HG03571 (cell line): ENCODE measurements at regions not wholly inside any gene's neighbourhood (a gene's known extent, or its start where the extent isn't known, plus 50 kb on each side); places are given as distances from the start of the nearest gene placed in this dataset.
"Not testable (repeated sequence)": the region's sequence is repeated elsewhere in the genome, so short reads cannot be mapped to it uniquely, and the experiment has no call there.

Experiments
- ATAC-seq: cut with Tn5 transposase; IDR thresholded peaks from one replicate; pipeline ENCODE4 v1.9.1; 2021; ENCODE audit not compliant: unreplicated experiment

DNA sequence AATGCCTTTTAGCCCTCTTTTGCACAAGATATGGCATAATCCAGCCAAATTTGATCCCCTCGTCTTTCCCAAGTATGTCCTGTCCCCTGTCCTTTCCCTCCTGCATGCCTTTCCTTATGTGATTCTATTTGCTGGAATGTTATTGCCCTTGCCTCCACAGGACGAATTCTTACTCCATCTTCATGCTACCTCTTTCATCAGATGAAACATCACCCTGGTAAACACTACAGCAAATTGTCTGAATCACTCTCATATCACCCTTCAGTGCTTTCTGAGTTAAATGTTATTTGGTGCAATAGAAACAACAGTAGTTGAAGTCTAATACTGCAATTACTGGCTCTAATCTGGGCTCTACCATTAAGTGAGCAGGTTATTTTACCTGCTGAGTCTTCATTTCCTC is 52.2 kb upstream of the FAT1 start:
- no peak for ATAC-seq

DNA sequence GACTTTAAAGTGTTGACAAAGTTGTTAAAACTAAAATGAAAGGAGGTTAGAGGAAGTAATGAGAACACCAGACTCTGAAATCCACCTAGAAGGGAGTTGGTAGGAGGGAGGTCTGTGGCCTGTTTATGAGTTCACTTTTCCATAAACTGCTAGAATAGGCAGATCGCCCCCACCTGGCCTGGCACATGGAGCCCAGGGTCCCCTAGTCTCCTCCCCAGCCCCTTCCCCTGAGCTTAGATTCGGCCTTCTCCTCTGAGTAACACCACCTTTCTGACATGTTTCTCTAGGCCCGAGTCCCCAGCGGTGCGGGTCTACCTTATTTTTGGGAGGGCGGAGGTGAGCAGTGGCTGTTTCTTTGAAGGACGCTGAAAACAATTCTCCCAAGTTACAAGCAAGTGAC is 54.5 kb upstream of the FAT1 start:
- no peak for ATAC-seq

DNA sequence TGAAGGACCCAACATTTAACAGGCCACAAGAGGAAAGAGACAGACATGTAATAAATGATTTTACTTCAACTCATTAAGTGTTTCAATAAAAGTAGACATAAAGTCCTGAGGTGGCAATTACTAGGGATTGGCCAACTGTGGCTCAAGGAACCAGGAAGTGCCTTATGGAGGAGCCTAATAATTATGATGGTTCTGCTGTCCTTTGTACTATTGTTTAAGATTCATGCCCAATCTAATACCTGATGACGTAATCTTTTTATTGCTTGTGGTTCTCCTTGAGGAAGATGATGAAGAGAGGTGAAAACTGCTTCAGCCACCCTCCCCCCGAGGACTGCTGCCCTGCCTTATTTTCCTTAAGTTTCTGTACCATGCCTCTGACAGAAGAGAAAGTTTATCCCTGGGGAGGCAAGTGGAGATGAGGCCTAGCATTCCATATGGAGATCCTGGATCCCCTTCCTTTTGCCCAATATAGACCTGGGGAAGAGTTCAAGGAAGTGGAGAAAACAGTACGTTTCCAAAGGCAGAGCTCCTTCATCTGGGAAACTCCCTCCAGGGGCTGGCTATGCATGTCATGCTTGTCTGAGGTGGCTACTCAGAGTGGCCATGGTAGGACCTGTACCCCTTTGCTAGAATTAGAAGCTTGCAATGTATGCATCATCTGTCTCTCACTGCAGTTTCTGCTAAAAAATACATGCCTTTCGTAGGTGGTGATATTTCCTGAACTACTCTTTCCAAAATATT is 56.8 kb upstream of the FAT1 start:
- no peak for ATAC-seq

DNA sequence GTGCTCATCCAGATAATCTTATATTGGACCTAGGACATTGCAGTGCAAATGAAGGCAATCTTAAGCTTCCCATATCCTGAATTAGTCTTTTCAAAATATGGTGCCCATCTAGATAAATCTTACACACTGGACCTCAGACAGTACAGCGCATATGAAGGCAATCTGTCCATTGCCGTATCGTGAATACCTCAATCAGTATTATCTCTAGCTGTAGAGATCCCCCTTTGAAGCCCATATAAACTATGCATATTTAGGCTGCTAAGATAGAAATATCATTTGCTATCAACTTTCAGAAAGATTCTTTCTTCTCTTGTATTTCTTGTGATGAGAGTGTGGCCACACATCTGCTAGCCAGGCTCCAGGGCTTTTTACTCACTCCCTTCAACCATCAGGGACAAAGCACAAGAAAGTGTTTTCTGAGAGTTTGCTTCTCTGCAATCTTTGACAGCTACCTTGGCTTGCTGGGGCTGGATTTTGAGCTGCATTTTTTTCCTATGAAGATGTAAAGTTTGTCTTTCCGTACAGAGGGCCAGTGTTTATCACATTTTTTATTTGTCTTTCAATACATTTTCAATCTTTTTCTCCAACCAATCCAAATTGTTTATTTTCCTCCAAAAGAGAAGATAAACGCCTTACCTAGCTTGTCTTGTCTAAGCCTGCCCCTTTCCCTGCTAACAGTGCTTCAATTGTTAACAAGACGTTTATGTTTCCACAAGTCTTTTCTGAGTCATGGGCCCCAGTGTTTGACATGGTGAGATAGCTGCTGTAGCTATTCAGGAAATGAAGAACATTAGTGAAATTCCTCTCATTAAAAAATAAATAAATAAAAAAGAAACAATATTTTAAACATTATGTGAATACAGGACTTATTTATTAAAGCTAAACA is 57.6 kb upstream of the FAT1 start:
- ATAC-seq: no peak

DNA sequence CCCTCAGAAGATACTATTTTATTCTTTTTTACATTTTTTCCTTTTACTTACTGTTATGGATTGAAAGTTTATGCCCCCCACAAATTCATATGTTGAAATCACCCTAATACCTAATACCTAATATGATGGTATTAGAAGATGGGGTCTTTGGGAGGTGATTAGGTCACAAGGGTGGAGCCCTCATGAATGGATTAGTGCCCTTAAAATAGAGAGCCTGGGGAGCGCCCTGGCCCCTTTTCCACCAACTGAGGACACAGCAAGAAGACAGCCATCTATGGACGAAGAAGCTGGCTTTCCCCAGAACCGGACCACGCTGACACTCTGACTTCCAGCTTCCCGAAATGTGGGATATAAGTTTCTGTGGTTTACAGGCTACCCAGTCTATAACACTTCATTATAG is 58.6 kb upstream of the FAT1 start:
- no peak for ATAC-seq

DNA sequence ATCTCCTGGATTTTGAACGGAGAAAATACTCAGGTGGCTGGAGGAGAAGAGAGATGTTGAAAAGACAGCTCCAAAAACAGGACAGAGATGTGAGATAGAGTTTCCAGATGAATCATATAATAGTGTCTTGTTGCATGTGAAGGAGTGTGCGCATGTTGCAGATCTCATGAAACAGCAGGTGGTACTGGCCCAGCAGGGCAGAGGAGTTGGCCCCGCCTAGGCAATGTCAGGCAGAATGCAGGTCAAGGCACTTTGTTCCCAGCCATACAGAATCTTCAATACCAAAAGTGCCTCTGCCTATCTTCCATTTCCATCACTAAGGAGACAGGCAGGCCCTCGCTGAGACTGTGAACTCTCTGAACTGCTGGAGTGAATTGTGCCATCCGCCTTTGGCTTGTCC is 63.9 kb upstream of the FAT1 start:
- no peak for ATAC-seq

DNA sequence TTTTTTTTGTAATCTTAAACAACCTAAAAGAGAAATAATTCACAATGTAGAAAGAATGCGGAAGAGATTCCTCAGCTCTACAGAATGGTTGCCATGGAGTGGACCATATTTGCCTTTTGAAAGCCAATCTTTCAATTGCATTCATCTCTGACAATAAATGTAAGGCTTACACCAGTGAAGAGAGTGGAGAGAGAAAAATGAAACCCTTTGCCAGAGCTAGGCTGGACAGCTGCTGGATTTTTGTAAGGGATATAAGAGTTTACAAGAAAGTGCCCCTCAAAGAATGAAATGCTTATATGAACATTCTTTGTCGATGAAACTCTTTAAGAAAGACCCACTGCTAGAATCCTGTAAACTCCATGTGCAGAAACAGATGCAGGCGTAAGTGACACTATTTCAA is 66.0 kb upstream of the FAT1 start:
- no peak for ATAC-seq

DNA sequence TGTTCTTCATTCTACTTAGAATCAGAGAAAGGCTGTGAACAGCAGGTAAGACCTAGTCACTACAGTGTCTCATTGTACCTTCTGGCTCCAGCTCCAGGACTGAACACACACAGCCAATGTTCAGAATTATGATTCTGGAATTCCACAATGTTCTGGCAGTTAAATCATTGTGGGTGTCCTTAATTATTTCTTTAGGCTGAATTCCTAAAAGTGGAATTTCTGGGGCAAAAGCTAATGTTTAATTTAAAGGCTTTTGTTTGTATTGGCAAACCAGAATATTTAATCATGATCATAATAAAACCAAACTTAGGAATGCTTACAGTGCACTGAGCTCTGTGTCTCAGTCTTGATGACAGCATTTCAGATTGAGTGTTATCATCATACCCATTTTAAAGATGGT is 67.0 kb upstream of the FAT1 start:
- ATAC-seq: no peak

DNA sequence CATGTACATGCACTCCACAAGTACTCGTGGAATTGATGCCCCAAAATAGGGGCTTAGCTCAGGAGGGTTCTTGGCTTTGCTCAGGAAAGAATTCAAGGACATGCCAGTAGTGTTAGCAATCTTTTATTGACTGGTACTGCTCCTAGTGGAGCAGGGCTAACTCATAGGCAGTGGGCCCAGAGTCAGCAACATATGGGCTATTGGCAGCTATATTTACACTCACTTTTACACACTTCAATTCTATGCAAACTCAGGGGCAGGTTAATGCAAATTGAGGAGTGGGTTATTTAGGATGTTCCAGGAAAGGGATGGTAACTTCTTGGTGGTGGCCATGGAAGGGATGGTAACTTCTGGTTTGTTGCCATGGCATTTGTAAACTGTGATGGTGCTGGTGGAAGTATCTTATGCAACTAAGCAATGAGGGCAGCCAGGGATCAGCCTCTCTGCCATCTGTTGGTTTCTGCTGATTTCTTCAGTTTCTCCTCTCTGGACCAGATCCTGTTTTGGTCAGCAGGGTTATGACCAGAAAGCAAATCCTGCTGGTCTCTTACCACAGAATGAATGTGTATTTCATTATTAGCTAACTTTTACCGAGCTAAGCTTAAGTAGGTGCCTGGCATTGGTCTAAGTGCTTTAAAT is 69.2 kb upstream of the FAT1 start:
- no peak for ATAC-seq

DNA sequence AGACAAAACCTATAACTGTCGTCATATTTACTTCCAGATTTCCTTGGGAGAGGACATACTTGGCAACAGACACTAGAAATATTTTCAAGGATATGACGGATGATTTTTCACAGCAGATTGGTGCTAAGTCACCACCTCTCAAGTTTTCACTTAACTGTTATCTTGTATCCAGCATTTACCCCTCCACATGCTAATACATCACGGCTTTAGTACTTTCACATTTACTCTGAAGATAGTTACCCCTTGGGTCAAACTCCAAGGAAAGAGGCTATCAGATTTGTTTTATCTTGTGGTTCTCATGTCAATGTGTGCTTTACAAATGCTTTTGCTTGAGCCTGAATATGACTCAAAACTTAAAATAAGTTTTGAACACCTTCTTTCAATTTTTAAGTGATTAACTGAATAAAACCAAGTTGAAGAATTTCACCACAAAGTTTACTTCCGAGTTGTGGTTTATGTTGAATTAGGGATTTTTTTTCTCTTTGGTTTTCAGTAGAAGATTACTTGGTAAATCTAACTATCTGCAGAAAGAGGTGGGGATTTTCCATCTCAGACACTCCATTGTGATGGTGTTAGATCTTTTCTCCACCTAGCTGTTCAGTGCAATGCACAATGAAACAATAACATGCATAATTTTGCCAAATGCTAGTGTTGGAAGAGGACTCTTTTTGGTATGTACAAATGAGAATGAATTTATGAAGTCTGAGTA is 75.4 kb upstream of the FAT1 start:
- no peak for ATAC-seq

DNA sequence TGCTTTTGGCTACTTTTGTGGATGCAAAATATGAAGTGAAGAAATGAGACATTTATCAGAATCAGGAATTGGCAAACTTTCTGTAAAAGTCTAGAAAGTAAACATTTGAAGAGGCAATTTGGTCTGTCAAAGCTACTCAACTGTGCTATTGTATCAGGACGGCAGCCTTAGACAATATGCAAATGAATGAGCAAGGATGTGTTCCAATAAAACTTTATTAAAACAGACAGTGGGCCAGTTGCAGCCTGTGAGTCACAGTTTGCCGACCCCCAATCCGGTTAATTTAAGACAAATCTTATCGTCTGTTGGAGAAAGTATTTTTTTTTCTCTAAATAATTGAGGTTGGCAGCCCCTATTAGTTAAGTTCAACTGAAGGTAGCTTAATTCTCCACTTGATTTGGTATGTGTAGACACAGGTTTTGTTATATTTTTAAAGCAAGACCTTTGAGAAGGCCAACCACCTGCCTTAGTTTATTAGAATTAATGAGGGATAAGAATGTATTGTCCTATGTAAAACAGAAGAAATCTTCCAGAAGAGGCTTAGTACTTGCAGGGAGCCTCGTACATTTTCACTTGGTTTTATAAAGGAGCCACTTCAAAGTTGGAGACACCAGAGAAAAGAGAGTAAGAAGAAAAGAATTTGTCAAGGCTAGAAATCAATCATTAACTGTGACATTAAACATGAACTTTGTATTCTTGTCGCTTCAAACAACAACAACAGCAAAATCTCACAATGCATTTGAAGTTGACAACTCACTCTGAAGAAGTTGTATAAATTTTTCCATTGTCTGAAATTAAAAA is 81.6 kb upstream of the FAT1 start:
- ATAC-seq: no peak

DNA sequence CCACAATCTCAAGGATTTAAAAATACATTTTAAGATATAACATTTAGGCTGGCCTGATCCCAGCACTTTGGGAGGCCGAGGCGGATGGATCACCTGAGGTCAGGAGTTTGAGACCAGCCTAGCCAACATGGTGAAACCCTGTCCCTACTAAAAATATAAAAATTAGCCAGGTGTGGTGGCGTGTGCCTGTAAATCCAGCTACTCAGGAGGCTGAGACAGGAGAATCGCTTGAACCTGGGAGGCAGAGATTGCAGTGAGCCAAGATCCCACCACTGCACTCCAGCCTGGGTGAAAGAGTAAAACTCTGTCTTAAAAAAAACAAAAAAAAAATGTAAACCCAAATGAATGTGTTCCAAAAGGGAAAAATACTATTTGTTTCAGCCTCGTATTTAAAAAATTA is 82.3 kb upstream of the FAT1 start:
- not testable (repeated sequence) for ATAC-seq

DNA sequence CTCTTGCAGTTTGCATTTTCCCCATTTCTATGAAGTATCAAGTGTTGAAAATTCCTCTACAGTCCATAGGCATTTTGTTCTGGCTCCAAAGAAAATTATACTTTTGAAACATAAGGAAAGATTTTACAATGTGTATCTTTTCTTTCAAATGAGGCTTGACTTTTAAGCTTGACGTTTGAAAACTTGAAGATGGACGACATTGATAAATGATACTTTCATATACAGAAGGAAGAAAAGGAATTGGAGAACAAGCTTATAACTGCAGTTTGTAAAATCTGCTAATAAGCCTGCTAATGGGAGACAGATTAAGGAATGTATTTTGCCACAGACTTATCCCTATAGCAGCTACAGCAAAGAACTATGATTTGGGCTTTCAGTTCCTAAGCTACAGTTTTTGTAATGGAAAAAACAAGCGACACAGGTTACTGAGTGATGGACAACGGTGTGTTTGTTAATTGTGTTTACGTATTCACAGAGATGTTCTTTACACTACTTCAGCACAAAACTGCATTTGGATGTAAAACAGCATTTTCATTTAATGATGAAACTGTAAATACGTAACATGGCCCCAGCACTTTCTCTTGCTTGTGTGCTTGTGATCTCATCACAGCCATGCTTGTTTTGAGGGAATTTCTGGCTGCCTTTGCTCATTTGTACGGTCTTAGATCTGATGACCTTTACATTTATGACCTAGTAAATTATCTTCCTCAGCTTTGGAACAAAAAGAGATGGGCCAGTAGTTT is 83.2 kb upstream of the FAT1 start:
- no peak for ATAC-seq

DNA sequence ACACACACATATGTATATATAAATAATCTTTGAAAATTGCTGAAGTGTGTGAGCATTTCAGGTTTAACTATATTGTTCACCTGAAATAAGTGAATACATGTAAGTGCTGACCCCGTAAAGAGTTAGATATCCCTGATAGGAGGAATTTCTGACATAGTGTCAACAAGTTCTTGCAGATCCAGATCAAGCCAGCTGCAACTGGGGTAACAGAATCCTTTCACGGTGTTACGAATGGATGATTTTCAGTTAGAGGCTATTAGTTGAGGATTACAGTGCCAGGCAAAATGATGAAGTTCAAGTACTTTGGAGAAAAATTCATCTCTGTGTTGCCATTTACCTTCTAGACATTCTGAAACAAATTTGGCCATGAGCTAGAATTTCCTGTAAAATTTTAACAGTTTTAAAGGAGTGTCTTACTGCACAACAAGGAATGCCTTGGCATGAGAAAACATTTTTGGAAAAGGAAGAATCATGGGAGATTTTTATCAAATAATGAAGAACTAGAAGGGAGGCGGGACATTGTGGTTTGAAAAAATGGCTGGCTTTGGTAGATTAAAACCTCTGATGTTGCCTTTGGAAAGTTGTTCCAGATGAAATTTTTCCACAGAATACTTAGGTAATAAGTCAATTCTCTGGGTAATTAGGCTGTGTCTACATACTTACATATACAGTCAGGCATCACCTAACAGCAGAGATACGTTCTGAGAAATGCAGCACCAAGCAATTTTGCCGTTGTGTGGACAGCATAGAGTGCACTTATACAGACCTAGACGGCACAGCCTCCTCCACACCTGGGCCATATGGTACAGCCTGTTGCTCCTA is 84.4 kb upstream of the FAT1 start:
- ATAC-seq: no peak

DNA sequence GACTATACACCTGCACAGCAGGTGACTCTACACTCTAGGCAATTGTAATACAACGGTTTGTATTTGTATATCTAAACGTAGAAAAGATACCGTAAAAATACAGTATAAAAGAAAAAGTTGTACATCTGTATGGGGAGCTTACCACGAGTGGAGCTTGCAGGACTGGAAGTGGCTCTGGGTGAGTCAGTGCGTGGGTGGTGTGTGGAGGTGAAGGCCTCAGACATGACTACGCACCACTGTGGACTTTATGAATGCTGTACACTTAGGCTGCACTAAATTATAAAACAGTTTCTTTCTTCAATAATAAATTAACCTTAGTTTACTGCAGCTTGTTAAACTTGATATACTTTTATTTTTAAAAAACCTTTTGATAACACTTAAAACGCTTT is 85.0 kb upstream of the FAT1 start:
- ATAC-seq: no peak

DNA sequence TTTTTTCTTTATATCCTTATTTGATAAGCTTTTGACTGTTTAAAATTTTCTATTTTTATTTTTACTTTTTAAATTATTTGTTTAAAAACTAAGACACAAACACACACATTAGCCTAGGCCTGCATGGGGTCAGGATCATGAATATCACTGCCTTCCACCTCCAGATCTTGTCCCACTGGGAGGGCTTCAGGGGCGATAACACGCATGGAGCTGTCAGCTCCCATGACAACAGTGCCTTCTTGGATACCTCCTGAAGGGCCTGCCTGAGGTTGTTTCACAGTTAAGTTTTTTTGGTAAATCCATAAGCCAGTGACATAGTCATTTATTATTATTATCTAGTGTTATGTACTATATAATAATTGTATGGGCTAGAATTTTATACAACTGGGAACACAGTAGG is 85.4 kb upstream of the FAT1 start:
- no peak for ATAC-seq

DNA sequence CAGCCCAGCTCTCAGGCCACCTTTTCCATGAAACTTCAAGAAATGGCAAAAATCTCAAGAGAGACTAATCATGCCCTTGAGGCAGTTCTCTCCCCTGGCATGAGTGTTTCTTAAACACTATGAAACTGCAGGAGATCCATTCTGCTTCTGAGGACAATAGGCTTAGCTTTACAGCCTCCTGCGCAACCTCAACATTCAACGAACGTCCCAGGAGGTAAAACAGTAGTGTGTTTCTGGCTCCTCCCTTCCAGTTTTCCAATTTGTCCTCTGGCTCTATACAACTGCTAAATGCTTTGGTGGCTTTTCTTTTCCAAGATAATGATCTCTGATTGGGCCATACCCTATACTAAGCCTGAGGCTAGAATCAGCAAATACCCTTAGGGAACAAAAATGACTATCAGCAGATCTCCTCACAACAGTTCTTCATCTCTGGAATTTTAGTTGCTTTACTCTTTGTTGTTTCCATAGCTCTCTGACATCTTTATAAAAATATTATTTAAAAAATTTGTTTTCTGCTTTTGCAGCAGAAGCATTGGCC is 87.0 kb upstream of the FAT1 start:
- ATAC-seq: no peak

DNA sequence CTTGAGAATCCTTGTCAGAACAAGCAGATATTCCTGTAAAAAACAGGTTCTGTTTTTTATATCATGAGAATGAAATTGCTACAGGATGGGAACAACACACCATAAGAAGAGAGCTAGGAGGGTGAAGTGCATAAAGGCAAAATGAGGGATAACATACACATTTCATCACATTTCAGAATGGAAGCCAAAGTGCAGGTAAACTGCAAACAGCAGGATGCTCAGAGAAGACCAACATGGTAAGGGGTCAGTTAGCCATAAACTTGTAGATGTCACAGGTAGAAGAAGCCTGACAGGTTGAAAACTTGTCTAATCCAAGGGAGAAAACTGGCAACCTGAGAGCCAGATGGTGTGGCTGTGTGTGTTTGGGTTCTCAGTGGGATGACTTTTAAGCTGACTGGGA is 88.9 kb upstream of the FAT1 start:
- no peak for ATAC-seq
